WTC11 (cell line): ENCODE measurements at regions not wholly inside any gene's neighbourhood (a gene's known extent, or its start where the extent isn't known, plus 50 kb on each side); places are given as distances from the start of the nearest gene placed in this dataset.

Experiments used
- ATAC-seq: fragments of 200-7000 bp; cut with Tn5 transposase; 2 replicates; pipeline ENCODE4 v1.10.0; 2021; ENCODE audit warnings: mild to moderate bottlenecking, moderate library complexity
- CTCF ChIA-PET: fragments of 300-600 bp; sonication (Branson Sonifier 250); formaldehyde crosslinking; loops from one replicate; lab custom pipeline; 2021; ENCODE audit warnings: antibody characterized with exemption; lab: Charles Lee
- POLR2A ChIA-PET: fragments of 350-600 bp; sonication (Branson Sonifier 250); formaldehyde crosslinking; loops from one replicate; lab custom pipeline; 2021; ENCODE audit warnings: antibody characterized with exemption; lab: Charles Lee
- DNase-seq: peaks from one replicate; pipeline ENCODE4 v3.0.0; 2021; ENCODE audit warnings: low spot score
- H3K27ac Mint-ChIP-seq: 2 replicates; pipeline ENCODE4 v1.8.0; 2021; ENCODE audit warnings: mixed read lengths
- H3K27me3 Mint-ChIP-seq: 2 replicates; pipeline ENCODE4 v1.8.0; 2021; ENCODE audit warnings: low read depth, mild to moderate bottlenecking, moderate library complexity, mixed read lengths
- H3K36me3 Mint-ChIP-seq: 2 replicates; pipeline ENCODE4 v1.8.0; 2021; ENCODE audit warnings: mixed read lengths
- H3K4me1 Mint-ChIP-seq: 2 replicates; pipeline ENCODE4 v1.8.0; 2022; ENCODE audit warnings: mixed read lengths
- H3K4me3 Mint-ChIP-seq: 2 replicates; pipeline ENCODE4 v1.8.0; 2021; ENCODE audit warnings: mild to moderate bottlenecking, moderate library complexity, mixed read lengths
- H3K9me3 Mint-ChIP-seq: 2 replicates; pipeline ENCODE4 v1.8.0; 2021; ENCODE audit warnings: mixed read lengths
- CTCF ChIP-seq: fragments of 200-600 bp; IDR thresholded peaks from 2 replicates; pipeline ENCODE4 v1.8.0; 2022; ENCODE audit warnings: antibody characterized with exemption
- ELF4 ChIP-seq: sonication (generic); formaldehyde crosslinking; IDR thresholded peaks from 2 replicates; pipeline ENCODE4 v1.8.1; 2022; ENCODE audit warnings: low read depth, mild to moderate bottlenecking, moderate library complexity, missing genetic modification reagents
- FOXP1 ChIP-seq: sonication (generic); formaldehyde crosslinking; IDR thresholded peaks from 2 replicates; pipeline ENCODE4 v1.8.0; 2022; ENCODE audit warnings: missing genetic modification reagents, mild to moderate bottlenecking, moderate library complexity, borderline replicate concordance
- HMGA2 ChIP-seq: fragments of 250-450 bp; sonication (Bioruptor Pico); IDR thresholded peaks from 2 replicates; pipeline ENCODE4 v1.4.0; 2021; ENCODE audit warnings: mild to moderate bottlenecking, moderate library complexity
- NFATC4 ChIP-seq: fragments of 250-450 bp; sonication (Bioruptor Pico); IDR thresholded peaks from 2 replicates; pipeline ENCODE4 v1.9.0; 2021; ENCODE audit warnings: mild to moderate bottlenecking
- SMAD3 ChIP-seq: sonication (generic); formaldehyde crosslinking; IDR thresholded peaks from 2 replicates; pipeline ENCODE4 v1.8.0; 2022; ENCODE audit warnings: missing genetic modification reagents, mild to moderate bottlenecking, borderline replicate concordance
- TCF7 ChIP-seq: sonication (generic); formaldehyde crosslinking; IDR thresholded peaks from 2 replicates; pipeline ENCODE4 v1.8.0; 2022; ENCODE audit warnings: mild to moderate bottlenecking, low read depth, missing genetic modification reagents, moderate library complexity
- ZNF232 ChIP-seq: sonication (generic); formaldehyde crosslinking; IDR thresholded peaks from 2 replicates; pipeline ENCODE4 v1.8.0; 2022; ENCODE audit warnings: mild to moderate bottlenecking, missing genetic modification reagents
- ZNF281 ChIP-seq: sonication (generic); formaldehyde crosslinking; IDR thresholded peaks from 2 replicates; pipeline ENCODE4 v1.8.0; 2023; ENCODE audit warnings: mild to moderate bottlenecking, missing genetic modification reagents
- ZNF396 ChIP-seq: fragments of 250-450 bp; sonication (Bioruptor Pico); IDR thresholded peaks from 2 replicates; pipeline ENCODE4 v1.8.0; 2021; ENCODE audit warnings: mild to moderate bottlenecking, moderate library complexity, borderline replicate concordance
- ZSCAN18 ChIP-seq: fragments of 250-450 bp; sonication (Bioruptor Pico); IDR thresholded peaks from 2 replicates; pipeline ENCODE4 v2.1.2; 2022; ENCODE audit warnings: mild to moderate bottlenecking, moderate library complexity
- TF ChIP-seq, protein P1 (sequence below): sonication (generic); formaldehyde crosslinking; IDR thresholded peaks from 2 replicates; pipeline ENCODE4 v1.8.1; 2022; ENCODE audit warnings: mild to moderate bottlenecking, moderate library complexity, missing genetic modification reagents
- TF ChIP-seq, protein P2 (sequence below): sonication (generic); formaldehyde crosslinking; IDR thresholded peaks from 2 replicates; pipeline ENCODE4 v1.8.0; 2022; ENCODE audit warnings: mild to moderate bottlenecking, missing genetic modification reagents
- TF ChIP-seq, protein P3 (sequence below): sonication (generic); formaldehyde crosslinking; IDR thresholded peaks from 2 replicates; pipeline ENCODE4 v1.8.0; 2022; ENCODE audit warnings: mild to moderate bottlenecking, missing genetic modification reagents
- TF ChIP-seq, protein P4 (sequence below): sonication (generic); formaldehyde crosslinking; IDR thresholded peaks from 2 replicates; pipeline ENCODE4 v1.8.1; 2022; ENCODE audit warnings: low read depth, mild to moderate bottlenecking, moderate library complexity, missing genetic modification reagents, borderline replicate concordance
- TF ChIP-seq, protein P5 (sequence below): sonication (generic); formaldehyde crosslinking; IDR thresholded peaks from 2 replicates; pipeline ENCODE4 v1.8.1; 2023; ENCODE audit warnings: mild to moderate bottlenecking, missing genetic modification reagents

GRCh38 chr3:124565551-124565950 lies 164.7 kb upstream of the UMPS start:
- no peaks in the 10 kb centered on the region for H3K27me3 Mint-ChIP-seq
- no peak overlapping the region for H3K4me3 Mint-ChIP-seq
- no peaks in the 10 kb centered on the region for H3K9me3 Mint-ChIP-seq
- CTCF ChIA-PET, result interaction anchor here (0.6 to 5.2 kb wide), 27 partner anchors 8 to 1020 kb away, joined by 3 to 89 read pairs (median 4); no protein-coding TSS in a partner anchor
- ATAC-seq (no peak), DNase-seq (no peak)
- TF ChIP-seq ZSCAN18 (CRISPR knock-in tag) (no peak), HMGA2 (CRISPR knock-in tag) (no peak), ZNF281 (CRISPR knock-in tag) (no peak), FOXP1 (CRISPR knock-in tag) (no peak), ZNF396 (CRISPR knock-in tag) (no peak), ZNF232 (CRISPR knock-in tag) (no peak), SMAD3 (CRISPR knock-in tag) (no peak), TCF7 (CRISPR knock-in tag) (no peak), ELF4 (CRISPR knock-in tag) (no peak)
- TF ChIP-seq, protein P1, sequence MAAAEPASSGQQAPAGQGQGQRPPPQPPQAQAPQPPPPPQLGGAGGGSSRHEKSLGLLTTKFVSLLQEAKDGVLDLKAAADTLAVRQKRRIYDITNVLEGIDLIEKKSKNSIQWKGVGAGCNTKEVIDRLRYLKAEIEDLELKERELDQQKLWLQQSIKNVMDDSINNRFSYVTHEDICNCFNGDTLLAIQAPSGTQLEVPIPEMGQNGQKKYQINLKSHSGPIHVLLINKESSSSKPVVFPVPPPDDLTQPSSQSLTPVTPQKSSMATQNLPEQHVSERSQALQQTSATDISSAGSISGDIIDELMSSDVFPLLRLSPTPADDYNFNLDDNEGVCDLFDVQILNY (CRISPR knock-in tag), result no peak
- TF ChIP-seq, protein P2, sequence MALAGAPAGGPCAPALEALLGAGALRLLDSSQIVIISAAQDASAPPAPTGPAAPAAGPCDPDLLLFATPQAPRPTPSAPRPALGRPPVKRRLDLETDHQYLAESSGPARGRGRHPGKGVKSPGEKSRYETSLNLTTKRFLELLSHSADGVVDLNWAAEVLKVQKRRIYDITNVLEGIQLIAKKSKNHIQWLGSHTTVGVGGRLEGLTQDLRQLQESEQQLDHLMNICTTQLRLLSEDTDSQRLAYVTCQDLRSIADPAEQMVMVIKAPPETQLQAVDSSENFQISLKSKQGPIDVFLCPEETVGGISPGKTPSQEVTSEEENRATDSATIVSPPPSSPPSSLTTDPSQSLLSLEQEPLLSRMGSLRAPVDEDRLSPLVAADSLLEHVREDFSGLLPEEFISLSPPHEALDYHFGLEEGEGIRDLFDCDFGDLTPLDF, result no peak
- TF ChIP-seq, protein P3, sequence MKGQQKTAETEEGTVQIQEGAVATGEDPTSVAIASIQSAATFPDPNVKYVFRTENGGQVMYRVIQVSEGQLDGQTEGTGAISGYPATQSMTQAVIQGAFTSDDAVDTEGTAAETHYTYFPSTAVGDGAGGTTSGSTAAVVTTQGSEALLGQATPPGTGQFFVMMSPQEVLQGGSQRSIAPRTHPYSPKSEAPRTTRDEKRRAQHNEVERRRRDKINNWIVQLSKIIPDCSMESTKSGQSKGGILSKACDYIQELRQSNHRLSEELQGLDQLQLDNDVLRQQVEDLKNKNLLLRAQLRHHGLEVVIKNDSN (CRISPR knock-in tag), result no peak
- POLR2A ChIA-PET, result no interaction called here
- H3K4me1 Mint-ChIP-seq, result peaks cover 10% of the 10 kb centered on the region
- H3K27ac Mint-ChIP-seq, result no peak overlapping the region
- H3K36me3 Mint-ChIP-seq, result no peaks in the 10 kb centered on the region

- TF ChIP-seq, protein P4, sequence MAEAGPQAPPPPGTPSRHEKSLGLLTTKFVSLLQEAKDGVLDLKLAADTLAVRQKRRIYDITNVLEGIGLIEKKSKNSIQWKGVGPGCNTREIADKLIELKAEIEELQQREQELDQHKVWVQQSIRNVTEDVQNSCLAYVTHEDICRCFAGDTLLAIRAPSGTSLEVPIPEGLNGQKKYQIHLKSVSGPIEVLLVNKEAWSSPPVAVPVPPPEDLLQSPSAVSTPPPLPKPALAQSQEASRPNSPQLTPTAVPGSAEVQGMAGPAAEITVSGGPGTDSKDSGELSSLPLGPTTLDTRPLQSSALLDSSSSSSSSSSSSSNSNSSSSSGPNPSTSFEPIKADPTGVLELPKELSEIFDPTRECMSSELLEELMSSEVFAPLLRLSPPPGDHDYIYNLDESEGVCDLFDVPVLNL (CRISPR knock-in tag), result no peak
- TF ChIP-seq NFATC4 (CRISPR knock-in tag) (no peak), CTCF (no peak)
- TF ChIP-seq, protein P5, sequence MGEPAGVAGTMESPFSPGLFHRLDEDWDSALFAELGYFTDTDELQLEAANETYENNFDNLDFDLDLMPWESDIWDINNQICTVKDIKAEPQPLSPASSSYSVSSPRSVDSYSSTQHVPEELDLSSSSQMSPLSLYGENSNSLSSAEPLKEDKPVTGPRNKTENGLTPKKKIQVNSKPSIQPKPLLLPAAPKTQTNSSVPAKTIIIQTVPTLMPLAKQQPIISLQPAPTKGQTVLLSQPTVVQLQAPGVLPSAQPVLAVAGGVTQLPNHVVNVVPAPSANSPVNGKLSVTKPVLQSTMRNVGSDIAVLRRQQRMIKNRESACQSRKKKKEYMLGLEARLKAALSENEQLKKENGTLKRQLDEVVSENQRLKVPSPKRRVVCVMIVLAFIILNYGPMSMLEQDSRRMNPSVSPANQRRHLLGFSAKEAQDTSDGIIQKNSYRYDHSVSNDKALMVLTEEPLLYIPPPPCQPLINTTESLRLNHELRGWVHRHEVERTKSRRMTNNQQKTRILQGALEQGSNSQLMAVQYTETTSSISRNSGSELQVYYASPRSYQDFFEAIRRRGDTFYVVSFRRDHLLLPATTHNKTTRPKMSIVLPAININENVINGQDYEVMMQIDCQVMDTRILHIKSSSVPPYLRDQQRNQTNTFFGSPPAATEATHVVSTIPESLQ, result no peak
- no peak overlapping the region for H3K27ac Mint-ChIP-seq
- peaks cover 10% of the 10 kb centered on the region for H3K4me1 Mint-ChIP-seq
- H3K36me3 Mint-ChIP-seq, result no peaks in the 10 kb centered on the region
- H3K4me3 Mint-ChIP-seq, result no peak overlapping the region
- no peaks in the 10 kb centered on the region for H3K27me3 Mint-ChIP-seq
- H3K9me3 Mint-ChIP-seq, result no peaks in the 10 kb centered on the region
- no peak for DNase-seq
- ChIA-PET POLR2A (no interaction called here), CTCF (interaction anchor here (0.5 to 5.2 kb wide), 2 partner anchors 123 to 134 kb away, joined by 3 to 89 read pairs; no protein-coding TSS in a partner anchor)
- no peak for ATAC-seq
Measured at GRCh38 chr3:124566701-124567100, 163.6 kb upstream of the UMPS start.
